ENCODE measurements at regions not wholly inside any gene's neighbourhood (a gene's known extent, or its start where the extent isn't known, plus 50 kb on each side); places are given as distances from the start of the nearest gene placed in this dataset.

GRCh38 chr20:60107621-60108390 is 149.6 kb downstream of the CDH26 start:
- TF ChIP-seq CTCF (IDR thresholded peaks at IDR 0.05) (no peak), RXRA (IDR thresholded peaks at IDR 0.05; ENCODE audit: borderline replicate concordance, low read depth) (no peak), TCF12 (IDR thresholded peaks at IDR 0.05) (no peak), TAF1 (IDR thresholded peaks at IDR 0.05; ENCODE audit: borderline replicate concordance, low read depth, low read length) (no peak), EZH2phosphoT487 (IDR thresholded peaks at IDR 0.05; ENCODE audit: borderline replicate concordance, low read depth) (no peak), FOXJ3 (CRISPR knock-in tag; IDR thresholded peaks at IDR 0.05) (no peak)

Data from SK-N-SH (cell line).